NCI-H2081 (cell line): ENCODE measurements at regions not wholly inside any gene's neighbourhood (a gene's known extent, or its start where the extent isn't known, plus 50 kb on each side); places are given as distances from the start of the nearest gene placed in this dataset.
"Not testable (repeated sequence)": the region's sequence is repeated elsewhere in the genome, so short reads cannot be mapped to it uniquely, and the experiment has no call there.

Experiments
- DNase-seq, 2 experiments: peaks; one replicate each; lab custom pipeline; 2025; lab: John Stamatoyannopoulos, UW

GRCh38 chr1:94769551-94769950 is 50.6 kb upstream of the SLC44A3 start:
- no peak for DNase-seq

- DNase-seq = no peak
Observed at GRCh38 chr1:94768036-94768435, 52.1 kb upstream of the SLC44A3 start.

GRCh38 chr1:94765958-94766357 is 54.2 kb upstream of the SLC44A3 start:
- DNase-seq = no peak

- DNase-seq = no peak
Observed at GRCh38 chr1:94759188-94759587, 61.0 kb upstream of the SLC44A3 start.

- peak in 1 of 2 experiments; percentile 2 for DNase-seq
Observed at GRCh38 chr1:94757931-94758330, 62.2 kb upstream of the SLC44A3 start.

GRCh38 chr1:94755675-94756074 is 64.5 kb upstream of the SLC44A3 start:
- DNase-seq = no peak

GRCh38 chr1:94755016-94755415 is 65.1 kb upstream of the SLC44A3 start:
- DNase-seq = not testable (repeated sequence)

- DNase-seq = no peak
Observed at GRCh38 chr1:94754570-94754969, 65.6 kb upstream of the SLC44A3 start.

GRCh38 chr1:94754095-94754494 is 66.1 kb upstream of the SLC44A3 start:
- no peak for DNase-seq

GRCh38 chr1:94753171-94753972 is 66.8 kb upstream of the SLC44A3 start:
- DNase-seq = no peak

GRCh38 chr1:94751483-94751882 is 68.7 kb upstream of the SLC44A3 start:
- DNase-seq = not testable (repeated sequence)

GRCh38 chr1:94746635-94747525 is 73.3 kb upstream of the SLC44A3 start:
- DNase-seq = no peak

- no peak for DNase-seq
Observed at GRCh38 chr1:94745742-94746141, 74.4 kb upstream of the SLC44A3 start.

GRCh38 chr1:94743862-94744261 is 76.3 kb upstream of the SLC44A3 start:
- DNase-seq = no peak

GRCh38 chr1:94741996-94742395 is 78.2 kb upstream of the SLC44A3 start:
- no peak for DNase-seq

GRCh38 chr1:94741510-94741909 is 78.6 kb upstream of the SLC44A3 start:
- no peak for DNase-seq

GRCh38 chr1:94739521-94740061 is 80.6 kb upstream of the SLC44A3 start:
- DNase-seq = no peak

- DNase-seq = no peak
Observed at GRCh38 chr1:94738371-94738770, 81.8 kb upstream of the SLC44A3 start.

GRCh38 chr1:94737124-94737998 is 82.8 kb upstream of the SLC44A3 start:
- no peak for DNase-seq

GRCh38 chr1:94736549-94736948 is 83.6 kb upstream of the SLC44A3 start:
- no peak for DNase-seq

- DNase-seq = no peak
Observed at GRCh38 chr1:94736073-94736472, 84.1 kb upstream of the SLC44A3 start.
